Lung (tissue), 11 donors: ENCODE measurements at regions not wholly inside any gene's neighbourhood (a gene's known extent, or its start where the extent isn't known, plus 50 kb on each side); places are given as distances from the start of the nearest gene placed in this dataset.

Experiments used
- ATAC-seq: fragments of 200-7000 bp; cut with Tn5 transposase; one replicate; pipeline ENCODE4 v1.9.1; 2020; ENCODE audit warnings: moderate number of reproducible peaks; ENCODE audit not compliant: insufficient read depth, low FRiP score
- DNase-seq, 3 donors: peaks; one replicate each; pipeline ENCODE4 v3.0.0-alpha.2; 2013 to 2017
- H3K27ac ChIP-seq, 2 donors: one replicate each; pipeline ENCODE4 v1.5.1; 2013; ENCODE audit warnings: mild to moderate bottlenecking in 2 of 2, moderate library complexity in 2 of 2, control low read depth in 1 of 2, inconsistent platforms in 1 of 2, low read depth in 1 of 2, low read length in 1 of 2
- H3K27me3 ChIP-seq, 3 donors: one replicate each; pipeline ENCODE4 v1.5.1; 2013; ENCODE audit warnings: low read length in 2 of 3; ENCODE audit not compliant: control insufficient read depth in 3 of 3, insufficient read depth in 3 of 3
- H3K36me3 ChIP-seq, 4 donors: one replicate each; pipeline ENCODE4 v1.5.1; 2013; ENCODE audit warnings: low read length in 4 of 4, mild to moderate bottlenecking in 1 of 4, moderate library complexity in 1 of 4; ENCODE audit not compliant: control insufficient read depth in 4 of 4, insufficient read depth in 4 of 4
- H3K4me1 ChIP-seq, 5 donors: one replicate each; pipeline ENCODE4 v1.5.1; 2013; ENCODE audit warnings: low read length in 5 of 5, mild to moderate bottlenecking in 2 of 5, moderate library complexity in 1 of 5; ENCODE audit not compliant: control insufficient read depth in 5 of 5, insufficient read depth in 5 of 5
- H3K4me3 ChIP-seq: one replicate; pipeline ENCODE4 v1.5.1; 2013; ENCODE audit warnings: mild to moderate bottlenecking, control low read depth, moderate library complexity
- H3K9ac ChIP-seq, 2 donors: one replicate each; pipeline ENCODE4 v1.5.1; 2013; ENCODE audit warnings: low read length in 2 of 2, control low read depth in 1 of 2; ENCODE audit not compliant: insufficient read depth in 1 of 2
- H3K9me3 ChIP-seq, 4 donors: one replicate each; pipeline ENCODE4 v1.5.1; 2013; ENCODE audit warnings: low read length in 3 of 4, mild to moderate bottlenecking in 1 of 4, moderate library complexity in 1 of 4; ENCODE audit not compliant: control insufficient read depth in 4 of 4, insufficient read depth in 3 of 4
- WGBS, 2 donors: extraction: QIAGEN DNeasy Blood & Tissue Kit; methylation state at CpG; one replicate each; pipeline ENCODE4 v1.1.7; 2013; 5-methylcytosine and 5-hydroxymethylcytosine counted together
- TF ChIP-seq, protein P1 (sequence below): IDR thresholded peaks from 2 replicates; pipeline ENCODE4 v1.5.1; 2012; ENCODE audit warnings: mild to moderate bottlenecking; ENCODE audit errors: control extremely low read depth, extremely low read depth
- donor health status: control.
- donor health status: control.
- donor health status: Bipolar disorder and iron deficiency.
- donor health status: healthy.
- donor health status: DM: yes; HTN: yes; CAD: no.

DNA sequence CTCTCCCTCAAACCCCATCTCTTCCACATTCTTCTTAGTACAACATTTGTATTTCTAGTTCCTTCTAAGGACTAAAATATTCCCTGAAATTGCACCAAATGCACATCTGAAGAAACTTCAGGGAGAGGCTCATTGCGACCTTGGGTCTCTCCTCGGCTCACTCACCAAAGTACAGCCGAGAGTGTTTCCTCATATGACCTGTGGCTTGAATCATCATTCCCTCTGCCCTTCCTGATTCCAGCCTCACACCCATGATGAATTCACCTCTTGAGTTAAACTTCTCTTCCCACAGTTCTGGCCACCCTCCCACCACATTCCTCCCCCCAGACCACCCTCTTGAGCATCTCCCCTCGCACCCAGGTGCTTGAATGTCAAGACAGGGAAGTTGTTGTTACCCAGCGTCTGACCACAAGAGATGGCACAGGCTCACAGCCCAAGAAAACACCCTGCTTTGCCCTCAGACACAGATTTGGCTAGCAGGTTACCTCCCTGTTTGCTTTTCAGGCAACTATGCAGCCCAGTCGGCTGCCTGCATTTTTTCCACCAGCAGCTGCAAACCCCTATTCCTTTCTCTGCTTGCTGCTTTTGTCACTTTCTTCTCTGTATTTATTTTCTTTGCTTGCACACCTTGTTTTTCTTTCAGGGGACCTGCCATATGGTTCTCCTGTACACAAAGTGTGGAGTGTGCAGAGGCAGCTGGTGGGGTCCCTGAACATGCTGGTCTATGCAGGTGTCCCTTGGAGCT lies 214.8 kb downstream of the SPATA18 start:
- TF ChIP-seq, protein P1, sequence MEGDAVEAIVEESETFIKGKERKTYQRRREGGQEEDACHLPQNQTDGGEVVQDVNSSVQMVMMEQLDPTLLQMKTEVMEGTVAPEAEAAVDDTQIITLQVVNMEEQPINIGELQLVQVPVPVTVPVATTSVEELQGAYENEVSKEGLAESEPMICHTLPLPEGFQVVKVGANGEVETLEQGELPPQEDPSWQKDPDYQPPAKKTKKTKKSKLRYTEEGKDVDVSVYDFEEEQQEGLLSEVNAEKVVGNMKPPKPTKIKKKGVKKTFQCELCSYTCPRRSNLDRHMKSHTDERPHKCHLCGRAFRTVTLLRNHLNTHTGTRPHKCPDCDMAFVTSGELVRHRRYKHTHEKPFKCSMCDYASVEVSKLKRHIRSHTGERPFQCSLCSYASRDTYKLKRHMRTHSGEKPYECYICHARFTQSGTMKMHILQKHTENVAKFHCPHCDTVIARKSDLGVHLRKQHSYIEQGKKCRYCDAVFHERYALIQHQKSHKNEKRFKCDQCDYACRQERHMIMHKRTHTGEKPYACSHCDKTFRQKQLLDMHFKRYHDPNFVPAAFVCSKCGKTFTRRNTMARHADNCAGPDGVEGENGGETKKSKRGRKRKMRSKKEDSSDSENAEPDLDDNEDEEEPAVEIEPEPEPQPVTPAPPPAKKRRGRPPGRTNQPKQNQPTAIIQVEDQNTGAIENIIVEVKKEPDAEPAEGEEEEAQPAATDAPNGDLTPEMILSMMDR, result no peak
- H3K9me3 ChIP-seq, result no peaks in the 10 kb centered on the region
- DNase-seq (no peak), ATAC-seq (no peak)
- peaks cover 0 to 11% (median 4%) of the 10 kb centered on the region in 5 donors for H3K4me1 ChIP-seq
- no peak overlapping the region for H3K4me3 ChIP-seq
- no peaks in the 10 kb centered on the region for H3K36me3 ChIP-seq
- H3K27ac ChIP-seq, result no peak overlapping the region
- 65 to 70% methylated on average over 6 of the region's 6 CpGs for WGBS, 2 donors
- no peak overlapping the region for H3K9ac ChIP-seq
- H3K27me3 ChIP-seq, result no peaks in the 10 kb centered on the region

DNA sequence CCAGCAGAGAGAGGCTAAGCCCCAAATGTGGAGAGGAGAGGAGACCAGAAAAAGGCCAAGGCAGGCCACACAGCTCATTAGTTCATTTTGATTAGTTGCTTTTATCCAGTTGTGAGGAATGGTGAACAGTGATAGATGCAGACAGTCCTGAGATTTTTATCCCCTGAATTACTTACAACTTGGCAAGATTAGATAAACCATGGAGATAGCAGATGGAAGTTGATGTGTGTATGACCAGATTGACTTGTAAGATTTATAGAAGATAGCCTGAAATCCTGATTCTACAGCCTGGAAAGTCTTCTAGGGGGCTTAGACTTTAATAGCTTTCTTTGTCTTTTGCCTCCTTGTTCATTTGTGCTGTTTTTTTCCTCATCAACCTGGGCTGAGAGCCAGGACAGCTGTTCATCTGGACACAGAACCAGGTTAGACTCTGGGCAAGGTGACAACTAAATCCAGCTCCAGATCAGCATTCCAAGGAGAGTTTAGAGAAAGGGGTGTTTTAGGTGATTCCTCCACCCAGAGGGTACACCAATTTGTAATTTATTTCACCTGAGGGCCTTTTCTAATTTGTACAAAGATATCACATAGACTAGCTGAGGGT lies 215.5 kb downstream of the SPATA18 start:
- no peaks in the 10 kb centered on the region for H3K36me3 ChIP-seq
- H3K9me3 ChIP-seq, result no peaks in the 10 kb centered on the region
- peaks cover 0 to 6% (median 0%) of the 10 kb centered on the region in 5 donors for H3K4me1 ChIP-seq
- no peak overlapping the region for H3K9ac ChIP-seq
- ATAC-seq, result no peak
- no peaks in the 10 kb centered on the region for H3K27me3 ChIP-seq
- H3K4me3 ChIP-seq, result no peak overlapping the region
- TF ChIP-seq, protein P1, result no peak
- peak in 1 of 3 donors; percentile 20 for DNase-seq
- H3K27ac ChIP-seq, result no peak overlapping the region

DNA sequence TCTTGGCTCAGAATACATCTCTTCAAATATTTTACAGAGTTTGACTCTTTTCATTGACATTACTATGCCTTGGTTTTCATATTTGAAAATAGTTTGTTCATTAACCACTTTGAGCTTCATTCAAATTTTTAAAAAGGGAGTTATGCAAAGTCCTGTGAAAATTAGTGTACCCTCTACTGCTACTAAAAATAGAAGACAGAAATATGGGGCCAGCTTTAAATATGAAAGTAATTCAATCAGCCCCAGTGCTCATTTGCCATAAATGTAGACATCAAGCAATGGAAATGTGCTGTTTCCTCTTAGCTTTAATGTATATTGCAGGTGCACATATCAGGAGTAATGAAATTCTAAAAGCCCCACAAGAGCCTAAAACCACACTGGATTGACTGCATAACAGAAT lies 218.7 kb downstream of the SPATA18 start:
- Histone ChIP-seq H3K9ac (no peak overlapping the region), H3K9me3 (peaks cover 0 to 4% (median 0%) of the 10 kb centered on the region in 4 donors), H3K27me3 (no peaks in the 10 kb centered on the region), H3K4me3 (no peak overlapping the region), H3K27ac (no peak overlapping the region), H3K36me3 (no peaks in the 10 kb centered on the region), H3K4me1 (no peaks in the 10 kb centered on the region)
- DNase-seq (no peak), ATAC-seq (no peak)
- TF ChIP-seq, protein P1, result no peak

- Histone ChIP-seq H3K4me3 (no peak overlapping the region), H3K9me3 (peaks cover 0 to 4% (median 0%) of the 10 kb centered on the region in 4 donors), H3K27me3 (no peaks in the 10 kb centered on the region), H3K4me1 (no peaks in the 10 kb centered on the region), H3K36me3 (no peaks in the 10 kb centered on the region), H3K27ac (no peak overlapping the region), H3K9ac (no peak overlapping the region)
- TF ChIP-seq, protein P1, result no peak
- ATAC-seq (no peak), DNase-seq (no peak)
Measured at GRCh38 chr4:52273885-52274284, 222.8 kb downstream of the SPATA18 start.
